Naive thymus-derived CD8-positive, alpha-beta T cell (primary cell): ENCODE measurements at regions not wholly inside any gene's neighbourhood (a gene's known extent, or its start where the extent isn't known, plus 50 kb on each side); places are given as distances from the start of the nearest gene placed in this dataset.
"Not testable (repeated sequence)": the region's sequence is repeated elsewhere in the genome, so short reads cannot be mapped to it uniquely, and the experiment has no call there.

Source experiments
- ATAC-seq, 2 donors: fragments of 150-1000 bp; cut with Tn5 transposase in 1 of 2; sonication (Bioruptor Pico), chemical (Tn5 transposase) in 1 of 2; 1 replicate in 1 of 2; 2 replicates in 1 of 2; pipeline ENCODE4 v1.10.0; 2021; ENCODE audit warnings: mild to moderate bottlenecking in 2 of 2, moderate library complexity in 2 of 2
- POLR2A ChIA-PET: fragments of 350-600 bp; sonication (Branson Sonifier 250); formaldehyde crosslinking; loops from one replicate; lab custom pipeline; 2021; ENCODE audit warnings: antibody characterized with exemption; lab: Charles Lee
- DNase-seq, 10 donors: peaks; one replicate each; pipeline versions ENCODE4 v3.0.0 to v3.0.0-alpha.2; 2020 to 2022
- H3K27ac Mint-ChIP-seq, 10 donors: one replicate each; pipeline ENCODE4 v1.8.0; 2020 to 2022; ENCODE audit warnings: mild to moderate bottlenecking in 10 of 10, mixed read lengths in 10 of 10, moderate library complexity in 4 of 10, inconsistent platforms in 1 of 10
- H3K27me3 Mint-ChIP-seq, 5 donors: one replicate each; pipeline ENCODE4 v1.8.0; 2021 to 2022; ENCODE audit warnings: mixed read lengths in 5 of 5
- H3K36me3 Mint-ChIP-seq, 3 donors: one replicate each; pipeline ENCODE4 v1.8.0; 2020 to 2022; ENCODE audit warnings: mixed read lengths in 3 of 3, mild to moderate bottlenecking in 2 of 3, inconsistent platforms in 1 of 3
- H3K4me1 Mint-ChIP-seq, 4 donors: one replicate each; pipeline ENCODE4 v1.8.0; 2021 to 2022; ENCODE audit warnings: mixed read lengths in 4 of 4
- H3K4me3 Mint-ChIP-seq, 10 donors: one replicate each; pipeline ENCODE4 v1.8.0; 2020 to 2022; ENCODE audit warnings: mild to moderate bottlenecking in 10 of 10, mixed read lengths in 10 of 10, moderate library complexity in 6 of 10, inconsistent platforms in 1 of 10
- H3K9me3 Mint-ChIP-seq, 9 donors: one replicate each; pipeline ENCODE4 v1.8.0; 2020 to 2022; ENCODE audit warnings: mixed read lengths in 9 of 9, mild to moderate bottlenecking in 3 of 9, inconsistent platforms in 1 of 9, moderate library complexity in 1 of 9

- DNase-seq (no peak), ATAC-seq (no peak)
- Mint-ChIP-seq H3K9me3 (peaks cover 0 to 2% (median 0%) of the 10 kb centered on the region in 9 donors), H3K4me3 (peak overlapping the region in 6 of 10 donors; percentile 30 to 74 (median 63)), H3K27me3 (no peaks in the 10 kb centered on the region), H3K4me1 (peaks cover 33 to 79% (median 69%) of the 10 kb centered on the region in 4 donors), H3K36me3 (no peaks in the 10 kb centered on the region), H3K27ac (peak overlapping the region; percentile 3 to 100 (median 92))
- POLR2A ChIA-PET = interaction anchor here (1.5 kb wide), 1 partner anchor 207 kb away, joined by 3 read pairs; no protein-coding TSS in a partner anchor
Observed at GRCh38 chr2:136324966-136325365, 207.0 kb upstream of the CXCR4 start.

GRCh38 chr2:136323935-136324334 lies 206.0 kb upstream of the CXCR4 start:
- Mint-ChIP-seq H3K4me1 (peaks cover 33 to 80% (median 73%) of the 10 kb centered on the region in 4 donors), H3K36me3 (no peaks in the 10 kb centered on the region), H3K4me3 (peak overlapping the region; percentile 23 to 86 (median 68)), H3K27me3 (no peaks in the 10 kb centered on the region), H3K9me3 (peaks cover 0 to 2% (median 0%) of the 10 kb centered on the region in 9 donors), H3K27ac (peak overlapping the region; percentile 86 to 100 (median 91))
- DNase-seq = no peak
- no peak for ATAC-seq
- POLR2A ChIA-PET = interaction anchor here (0.6 to 1.6 kb wide), 4 partner anchors 10 to 233 kb away, joined by 3 to 4 read pairs (median 3); no protein-coding TSS in a partner anchor

GRCh38 chr2:136323195-136323594 lies 205.2 kb upstream of the CXCR4 start:
- Mint-ChIP-seq H3K27me3 (no peaks in the 10 kb centered on the region), H3K9me3 (peaks cover 0 to 2% (median 0%) of the 10 kb centered on the region in 9 donors), H3K27ac (peak overlapping the region in 9 of 10 donors; percentile 86 to 100 (median 91)), H3K36me3 (no peaks in the 10 kb centered on the region), H3K4me1 (peaks cover 29 to 73% (median 66%) of the 10 kb centered on the region in 4 donors), H3K4me3 (peak overlapping the region in 4 of 10 donors; percentile 8 to 73 (median 52))
- DNase-seq (no peak), ATAC-seq (no peak)
- POLR2A ChIA-PET = interaction anchor here (1.1 to 1.6 kb wide), 3 partner anchors 42 to 208 kb away, joined by 4 to 6 read pairs (median 4); no protein-coding TSS in a partner anchor

- ATAC-seq = peak; percentile 49 to 50
- peaks cover 0 to 2% (median 0%) of the 10 kb centered on the region in 9 donors for H3K9me3 Mint-ChIP-seq
- POLR2A ChIA-PET = interaction anchor here (1.0 to 1.2 kb wide), 3 partner anchors 41 to 75 kb away, joined by 3 to 6 read pairs (median 4); no protein-coding TSS in a partner anchor
- peak overlapping the region; percentile 86 to 100 (median 92) for H3K27ac Mint-ChIP-seq
- peak in 6 of 10 donors; percentile 17 to 65 (median 44) for DNase-seq
- peak overlapping the region in 9 of 10 donors; percentile 5 to 60 (median 40) for H3K4me3 Mint-ChIP-seq
- no peaks in the 10 kb centered on the region for H3K36me3 Mint-ChIP-seq
- H3K4me1 Mint-ChIP-seq = peaks cover 23 to 66% (median 58%) of the 10 kb centered on the region in 4 donors
- no peaks in the 10 kb centered on the region for H3K27me3 Mint-ChIP-seq
Observed at GRCh38 chr2:136322428-136322827, 204.5 kb upstream of the CXCR4 start.

GRCh38 chr2:136319651-136320050 lies 201.7 kb upstream of the CXCR4 start:
- Mint-ChIP-seq H3K9me3 (peaks cover 0 to 2% (median 0%) of the 10 kb centered on the region in 9 donors), H3K27me3 (no peaks in the 10 kb centered on the region), H3K36me3 (no peaks in the 10 kb centered on the region), H3K4me3 (no peak overlapping the region), H3K4me1 (peaks cover 15 to 39% (median 33%) of the 10 kb centered on the region in 4 donors), H3K27ac (peak overlapping the region in 6 of 10 donors; percentile 10 to 86 (median 42))
- DNase-seq = no peak
- no peak for ATAC-seq
- POLR2A ChIA-PET = interaction anchor here (0.6 to 1.4 kb wide), 2 partner anchors 15 to 205 kb away, joined by 3 to 5 read pairs; no protein-coding TSS in a partner anchor

GRCh38 chr2:136319237-136319636 lies 201.3 kb upstream of the CXCR4 start:
- Mint-ChIP-seq H3K36me3 (no peaks in the 10 kb centered on the region), H3K9me3 (no peaks in the 10 kb centered on the region), H3K4me1 (peaks cover 11 to 35% (median 29%) of the 10 kb centered on the region in 4 donors), H3K27me3 (no peaks in the 10 kb centered on the region), H3K4me3 (no peak overlapping the region), H3K27ac (peak overlapping the region in 6 of 10 donors; percentile 10 to 86 (median 42))
- POLR2A ChIA-PET = interaction anchor here (1.4 kb wide), 1 partner anchor 14 kb away, joined by 5 read pairs; no protein-coding TSS in a partner anchor
- DNase-seq (no peak), ATAC-seq (no peak)

GRCh38 chr2:136314240-136314639 lies 196.3 kb upstream of the CXCR4 start:
- POLR2A ChIA-PET = interaction anchor here (0.6 to 1.2 kb wide), 4 partner anchors 10 to 196 kb away, joined by 3 read pairs; no protein-coding TSS in a partner anchor
- peak overlapping the region in 1 of 10 donors; percentile 27 for H3K27ac Mint-ChIP-seq
- no peaks in the 10 kb centered on the region for H3K27me3 Mint-ChIP-seq
- H3K4me1 Mint-ChIP-seq = peaks cover 7 to 21% (median 15%) of the 10 kb centered on the region in 4 donors
- DNase-seq (no peak), ATAC-seq (no peak)
- H3K36me3 Mint-ChIP-seq = no peaks in the 10 kb centered on the region
- H3K9me3 Mint-ChIP-seq = no peaks in the 10 kb centered on the region
- H3K4me3 Mint-ChIP-seq = no peak overlapping the region

- ATAC-seq, DNase-seq, H3K27ac Mint-ChIP-seq, H3K9me3 Mint-ChIP-seq, H3K36me3 Mint-ChIP-seq, H3K27me3 Mint-ChIP-seq, H3K4me3 Mint-ChIP-seq, POLR2A ChIA-PET: not testable (repeated sequence)
- peaks cover 7 to 17% (median 12%) of the 10 kb centered on the region in 4 donors for H3K4me1 Mint-ChIP-seq
Observed at GRCh38 chr2:136312568-136312967, 194.6 kb upstream of the CXCR4 start.

- no peak for DNase-seq
- H3K4me1 Mint-ChIP-seq = peaks cover 7 to 18% (median 14%) of the 10 kb centered on the region in 4 donors
- H3K9me3 Mint-ChIP-seq = no peaks in the 10 kb centered on the region
- H3K36me3 Mint-ChIP-seq = no peaks in the 10 kb centered on the region
- POLR2A ChIA-PET = no interaction called here
- peak overlapping the region in 8 of 10 donors; percentile 1 to 83 (median 44) for H3K27ac Mint-ChIP-seq
- peak in 1 of 2 donors; percentile 44 for ATAC-seq
- H3K27me3 Mint-ChIP-seq = no peaks in the 10 kb centered on the region
- H3K4me3 Mint-ChIP-seq = peak overlapping the region in 1 of 10 donors; percentile 62
Observed at GRCh38 chr2:136310797-136311603, 193.1 kb upstream of the CXCR4 start.

GRCh38 chr2:136310005-136310495 lies 192.1 kb upstream of the CXCR4 start:
- Mint-ChIP-seq H3K27me3 (no peaks in the 10 kb centered on the region), H3K4me1 (peaks cover 7 to 28% (median 20%) of the 10 kb centered on the region in 4 donors), H3K4me3 (no peak overlapping the region), H3K36me3 (no peaks in the 10 kb centered on the region), H3K9me3 (no peaks in the 10 kb centered on the region), H3K27ac (peak overlapping the region in 1 of 10 donors; percentile 37)
- POLR2A ChIA-PET = no interaction called here
- no peak for DNase-seq
- no peak for ATAC-seq

GRCh38 chr2:136308611-136309010 lies 190.7 kb upstream of the CXCR4 start:
- POLR2A ChIA-PET = no interaction called here
- Mint-ChIP-seq H3K4me3 (no peak overlapping the region), H3K27ac (peak overlapping the region in 2 of 10 donors; percentile 27 to 37), H3K4me1 (peaks cover 9 to 34% (median 22%) of the 10 kb centered on the region in 4 donors), H3K36me3 (no peaks in the 10 kb centered on the region), H3K27me3 (no peaks in the 10 kb centered on the region), H3K9me3 (no peaks in the 10 kb centered on the region)
- DNase-seq = no peak
- no peak for ATAC-seq

GRCh38 chr2:136306836-136307235 lies 188.9 kb upstream of the CXCR4 start:
- DNase-seq (no peak), ATAC-seq (no peak)
- Mint-ChIP-seq H3K4me1 (peaks cover 9 to 34% (median 22%) of the 10 kb centered on the region in 4 donors), H3K9me3 (no peaks in the 10 kb centered on the region), H3K27ac (peak overlapping the region in 1 of 10 donors; percentile 68), H3K4me3 (no peak overlapping the region), H3K27me3 (no peaks in the 10 kb centered on the region), H3K36me3 (no peaks in the 10 kb centered on the region)
- POLR2A ChIA-PET = no interaction called here
